ENCODE measurements at regions not wholly inside any gene's neighbourhood (a gene's known extent, or its start where the extent isn't known, plus 50 kb on each side); places are given as distances from the start of the nearest gene placed in this dataset.

DNA sequence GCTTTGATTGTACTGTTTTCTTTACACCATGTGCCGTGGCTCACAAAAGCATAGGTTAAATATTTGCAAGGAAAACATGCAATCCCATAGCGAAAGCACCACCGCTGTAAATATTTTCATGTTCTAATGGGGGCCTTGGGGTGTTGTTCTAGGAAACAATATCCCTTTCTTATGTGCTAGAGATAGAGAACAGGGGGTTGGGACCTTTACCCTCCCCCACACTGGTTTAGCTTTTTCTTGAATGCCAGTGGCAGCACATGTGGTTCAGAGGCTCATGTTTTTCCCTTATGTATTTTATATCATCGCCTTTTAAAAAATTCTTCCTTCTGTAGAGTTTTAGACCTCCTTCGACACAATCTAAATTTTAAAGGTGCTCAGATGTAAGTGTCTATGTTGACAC, 422.6 kb upstream of the TENM3 start:
- no peak overlapping the region for H3K4me3 ChIP-seq
- no peaks in the 10 kb centered on the region for H3K36me3 ChIP-seq
- no peaks in the 10 kb centered on the region for H3K4me1 ChIP-seq
- no peak for TF ChIP-seq POLR2AphosphoS5 (IDR thresholded peaks at IDR 0.05)
- TF ChIP-seq, protein P1, sequence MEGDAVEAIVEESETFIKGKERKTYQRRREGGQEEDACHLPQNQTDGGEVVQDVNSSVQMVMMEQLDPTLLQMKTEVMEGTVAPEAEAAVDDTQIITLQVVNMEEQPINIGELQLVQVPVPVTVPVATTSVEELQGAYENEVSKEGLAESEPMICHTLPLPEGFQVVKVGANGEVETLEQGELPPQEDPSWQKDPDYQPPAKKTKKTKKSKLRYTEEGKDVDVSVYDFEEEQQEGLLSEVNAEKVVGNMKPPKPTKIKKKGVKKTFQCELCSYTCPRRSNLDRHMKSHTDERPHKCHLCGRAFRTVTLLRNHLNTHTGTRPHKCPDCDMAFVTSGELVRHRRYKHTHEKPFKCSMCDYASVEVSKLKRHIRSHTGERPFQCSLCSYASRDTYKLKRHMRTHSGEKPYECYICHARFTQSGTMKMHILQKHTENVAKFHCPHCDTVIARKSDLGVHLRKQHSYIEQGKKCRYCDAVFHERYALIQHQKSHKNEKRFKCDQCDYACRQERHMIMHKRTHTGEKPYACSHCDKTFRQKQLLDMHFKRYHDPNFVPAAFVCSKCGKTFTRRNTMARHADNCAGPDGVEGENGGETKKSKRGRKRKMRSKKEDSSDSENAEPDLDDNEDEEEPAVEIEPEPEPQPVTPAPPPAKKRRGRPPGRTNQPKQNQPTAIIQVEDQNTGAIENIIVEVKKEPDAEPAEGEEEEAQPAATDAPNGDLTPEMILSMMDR (IDR thresholded peaks at IDR 0.05 in 8 of 11, conservative IDR thresholded peaks at IDR 0.05 in 3 of 11), result no peak
- no peak for TF ChIP-seq POLR2A (IDR thresholded peaks at IDR 0.05)
- H3K27me3 ChIP-seq (replicated peaks in 1 of 7), result no peaks in the 10 kb centered on the region
- no peaks in the 10 kb centered on the region for H3K9me3 ChIP-seq
- no peak for DNase-seq
- no peak overlapping the region for H3K27ac ChIP-seq
- WGBS, 5 donors, result 80 to 87% (median 85%) methylated on average over 5 of the region's 5 CpGs
- intact Hi-C loops (cut with DNase I; ENCODE audit: low total_unique reads), result no loop called here

DNA sequence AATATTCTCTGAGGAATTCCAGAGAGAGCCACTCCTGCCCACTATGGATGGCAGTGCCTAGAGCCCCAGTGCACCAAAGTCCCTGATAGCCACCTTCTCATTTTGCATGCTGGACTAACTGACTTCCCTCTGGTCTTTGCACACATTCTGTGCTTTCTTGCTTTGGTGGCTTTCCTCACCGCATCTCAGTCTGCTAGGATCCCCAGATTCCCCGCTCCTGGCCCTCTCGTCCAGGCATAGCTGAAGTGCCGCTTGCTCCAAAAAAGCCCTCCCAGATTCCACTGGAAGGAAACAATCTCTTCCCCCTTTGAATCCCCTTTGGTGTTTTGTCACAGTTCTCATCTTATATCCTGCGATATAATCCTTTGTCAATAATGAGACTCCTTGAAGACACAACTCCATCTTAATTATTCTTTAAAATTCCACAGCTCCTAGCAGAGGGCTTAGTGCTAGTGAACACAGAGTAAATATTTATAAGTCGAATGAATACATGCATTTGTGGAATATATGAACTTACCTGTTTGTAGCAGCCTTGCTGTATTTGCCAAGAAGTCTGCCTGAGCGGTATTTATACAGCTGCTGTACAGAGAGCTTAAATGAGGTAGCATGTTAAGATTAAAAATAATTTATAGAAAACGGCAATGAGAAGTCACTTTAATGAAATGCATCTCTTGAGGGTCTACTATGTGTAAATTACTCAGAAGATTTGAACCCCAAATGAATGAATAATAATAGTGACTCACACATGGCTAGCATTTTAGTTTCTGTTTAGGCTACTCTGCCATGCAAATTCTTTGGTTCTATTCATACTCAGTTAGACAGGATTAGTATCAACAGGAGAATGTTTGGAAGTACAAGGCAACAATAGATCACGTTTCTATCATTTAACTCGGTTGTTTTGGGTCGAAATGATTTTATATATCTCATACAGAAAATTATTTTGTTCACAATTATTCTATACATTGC, 421.9 kb upstream of the TENM3 start:
- DNase-seq, result no peak
- no peaks in the 10 kb centered on the region for H3K9me3 ChIP-seq
- H3K4me3 ChIP-seq, result no peak overlapping the region
- 64 to 76% (median 70%) methylated on average over 11 of the region's 11 CpGs for WGBS, 5 donors
- no peaks in the 10 kb centered on the region for H3K4me1 ChIP-seq
- no peaks in the 10 kb centered on the region for H3K27me3 ChIP-seq (replicated peaks in 1 of 7)
- no peaks in the 10 kb centered on the region for H3K36me3 ChIP-seq
- no peak overlapping the region for H3K27ac ChIP-seq
- no peak for TF ChIP-seq POLR2AphosphoS5 (IDR thresholded peaks at IDR 0.05)
- TF ChIP-seq, protein P1 (IDR thresholded peaks at IDR 0.05 in 8 of 11, conservative IDR thresholded peaks at IDR 0.05 in 3 of 11), result no peak
- TF ChIP-seq POLR2A (IDR thresholded peaks at IDR 0.05), result no peak
- intact Hi-C loops (cut with DNase I; ENCODE audit: low total_unique reads), result no loop called here

DNA sequence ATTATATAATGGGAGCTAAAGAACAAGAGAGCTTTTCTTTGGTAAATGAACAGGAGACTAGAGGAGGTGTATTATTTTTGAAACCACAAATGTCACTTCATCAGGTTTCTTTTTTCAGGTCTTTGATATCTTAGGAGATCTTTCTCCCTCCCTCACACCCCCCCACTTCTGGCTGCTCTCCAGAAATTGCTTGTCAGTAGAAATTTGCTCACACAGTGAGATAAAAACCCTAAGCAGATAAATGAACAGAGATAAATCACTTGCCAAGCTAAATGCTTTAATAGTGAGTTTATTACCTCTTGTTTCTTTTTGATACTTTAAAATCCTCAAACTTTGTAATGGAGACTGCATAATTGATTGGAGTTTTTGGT, 421.2 kb upstream of the TENM3 start:
- Histone ChIP-seq H3K4me3 (no peak overlapping the region), H3K9me3 (no peaks in the 10 kb centered on the region), H3K27ac (no peak overlapping the region), H3K4me1 (no peaks in the 10 kb centered on the region), H3K27me3 (replicated peaks in 1 of 7) (no peaks in the 10 kb centered on the region), H3K36me3 (no peaks in the 10 kb centered on the region)
- DNase-seq, result no peak
- TF ChIP-seq, protein P1 (IDR thresholded peaks at IDR 0.05 in 8 of 11, conservative IDR thresholded peaks at IDR 0.05 in 3 of 11), result no peak
- TF ChIP-seq POLR2AphosphoS5 (IDR thresholded peaks at IDR 0.05) (no peak), POLR2A (IDR thresholded peaks at IDR 0.05) (no peak)
- intact Hi-C loops (cut with DNase I; ENCODE audit: low total_unique reads), result no loop called here

DNA sequence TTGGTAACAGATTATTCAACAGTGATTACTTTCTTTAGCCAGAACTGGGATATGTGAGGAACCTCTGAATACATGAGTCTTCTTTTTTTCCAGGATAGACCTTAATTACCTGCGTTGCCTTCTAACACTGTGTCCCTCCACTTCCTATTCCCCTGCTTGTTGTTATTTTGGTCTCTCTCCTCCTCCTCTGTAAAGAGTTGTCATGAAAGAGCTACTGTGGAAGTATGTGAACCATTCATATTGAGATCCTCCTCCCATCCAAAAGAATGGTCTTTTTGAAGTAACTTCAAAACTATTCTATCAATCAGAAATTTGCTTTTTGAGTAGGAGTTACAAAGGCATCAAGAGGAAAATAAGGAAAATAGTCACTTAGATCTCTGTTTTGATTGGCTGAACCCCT, 420.0 kb upstream of the TENM3 start:
- H3K36me3 ChIP-seq, result no peaks in the 10 kb centered on the region
- intact Hi-C loops (cut with DNase I; ENCODE audit: low total_unique reads), result no loop called here
- 17 to 35% (median 30%) methylated on average over 1 of the region's 1 CpG for WGBS, 5 donors
- DNase-seq, result no peak
- no peaks in the 10 kb centered on the region for H3K27me3 ChIP-seq (replicated peaks in 1 of 7)
- TF ChIP-seq, protein P1 (IDR thresholded peaks at IDR 0.05 in 8 of 11, conservative IDR thresholded peaks at IDR 0.05 in 3 of 11), result no peak
- TF ChIP-seq POLR2A (IDR thresholded peaks at IDR 0.05) (no peak), POLR2AphosphoS5 (IDR thresholded peaks at IDR 0.05) (no peak)
- H3K9me3 ChIP-seq, result no peaks in the 10 kb centered on the region
- H3K27ac ChIP-seq, result no peak overlapping the region
- H3K4me3 ChIP-seq, result no peak overlapping the region
- H3K4me1 ChIP-seq, result no peaks in the 10 kb centered on the region
